RWPE2 (cell line): ENCODE measurements at regions not wholly inside any gene's neighbourhood (a gene's known extent, or its start where the extent isn't known, plus 50 kb on each side); places are given as distances from the start of the nearest gene placed in this dataset.

Experiments
- ATAC-seq: fragments of 200-7000 bp; cut with Tn5 transposase; 3 replicates; pipeline ENCODE4 v1.9.1; 2021; ENCODE audit warnings: low read depth
- DNase-seq: peaks from one replicate; pipeline ENCODE4 v3.0.0-alpha.2; 2020; ENCODE audit warnings: low spot score
- H3K27ac ChIP-seq: fragments of 450-650 bp; 2 replicates; pipeline ENCODE4 v1.5.1; 2017; ENCODE audit warnings: mild to moderate bottlenecking; ENCODE audit not compliant: poor library complexity, severe bottlenecking
- H3K27me3 ChIP-seq: fragments of 250-450 bp; sonication (Bioruptor Pico); 2 replicates; pipeline ENCODE4 v1.5.1; 2021; ENCODE audit warnings: mild to moderate bottlenecking, moderate library complexity; ENCODE audit not compliant: insufficient read depth, poor library complexity, severe bottlenecking
- H3K36me3 ChIP-seq: fragments of 250-450 bp; sonication (Bioruptor Pico); 2 replicates; pipeline ENCODE4 v1.5.1; 2020; ENCODE audit warnings: low read depth, mild to moderate bottlenecking, moderate library complexity
- H3K4me1 ChIP-seq: fragments of 250-450 bp; sonication (Bioruptor Pico); 2 replicates; pipeline ENCODE4 v1.5.1; 2021; ENCODE audit warnings: mild to moderate bottlenecking, moderate library complexity; ENCODE audit not compliant: insufficient read depth, poor library complexity, severe bottlenecking
- H3K4me3 ChIP-seq: fragments of 250-450 bp; sonication (Bioruptor Pico); 2 replicates; pipeline ENCODE4 v1.5.1; 2021; ENCODE audit warnings: mild to moderate bottlenecking, moderate library complexity; ENCODE audit not compliant: severe bottlenecking
- H3K9me3 ChIP-seq: fragments of 250-450 bp; sonication (Bioruptor Pico); 2 replicates; pipeline ENCODE4 v1.5.1; 2021; ENCODE audit warnings: mild to moderate bottlenecking, moderate library complexity; ENCODE audit not compliant: severe bottlenecking
- TF ChIP-seq, protein P1 (sequence below): fragments of 450-650 bp; IDR thresholded peaks from one replicate; pipeline ENCODE4 v1.5.1; 2017; ENCODE audit warnings: mild to moderate bottlenecking, moderate library complexity; ENCODE audit not compliant: poor library complexity, severe bottlenecking

DNA sequence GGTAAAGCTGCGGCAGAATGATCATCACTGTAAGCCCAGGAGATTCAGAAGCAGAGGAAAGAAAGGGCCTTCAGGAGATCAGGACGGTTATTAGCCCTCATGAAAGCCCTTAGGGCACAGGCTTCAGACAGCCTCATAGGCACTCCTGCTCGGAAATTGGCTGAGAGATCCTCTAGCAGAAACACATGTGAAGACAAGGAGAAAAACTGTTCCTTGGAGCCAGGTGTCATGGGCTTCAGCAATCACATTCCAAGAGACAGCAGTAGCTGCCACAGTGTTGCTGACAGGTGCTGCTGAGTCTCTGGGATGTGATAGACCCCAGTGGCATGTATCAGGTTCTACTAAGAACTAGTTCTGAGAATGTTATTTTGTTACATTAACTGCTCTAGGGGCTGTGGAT is 88.8 kb upstream of the DYRK2 start:
- ATAC-seq (no peak), DNase-seq (no peak)
- TF ChIP-seq, protein P1, sequence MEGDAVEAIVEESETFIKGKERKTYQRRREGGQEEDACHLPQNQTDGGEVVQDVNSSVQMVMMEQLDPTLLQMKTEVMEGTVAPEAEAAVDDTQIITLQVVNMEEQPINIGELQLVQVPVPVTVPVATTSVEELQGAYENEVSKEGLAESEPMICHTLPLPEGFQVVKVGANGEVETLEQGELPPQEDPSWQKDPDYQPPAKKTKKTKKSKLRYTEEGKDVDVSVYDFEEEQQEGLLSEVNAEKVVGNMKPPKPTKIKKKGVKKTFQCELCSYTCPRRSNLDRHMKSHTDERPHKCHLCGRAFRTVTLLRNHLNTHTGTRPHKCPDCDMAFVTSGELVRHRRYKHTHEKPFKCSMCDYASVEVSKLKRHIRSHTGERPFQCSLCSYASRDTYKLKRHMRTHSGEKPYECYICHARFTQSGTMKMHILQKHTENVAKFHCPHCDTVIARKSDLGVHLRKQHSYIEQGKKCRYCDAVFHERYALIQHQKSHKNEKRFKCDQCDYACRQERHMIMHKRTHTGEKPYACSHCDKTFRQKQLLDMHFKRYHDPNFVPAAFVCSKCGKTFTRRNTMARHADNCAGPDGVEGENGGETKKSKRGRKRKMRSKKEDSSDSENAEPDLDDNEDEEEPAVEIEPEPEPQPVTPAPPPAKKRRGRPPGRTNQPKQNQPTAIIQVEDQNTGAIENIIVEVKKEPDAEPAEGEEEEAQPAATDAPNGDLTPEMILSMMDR: no peak
- H3K27ac ChIP-seq: no peak overlapping the region
- H3K9me3 ChIP-seq: peaks cover 6% of the 10 kb centered on the region
- no peaks in the 10 kb centered on the region for H3K27me3 ChIP-seq
- no peaks in the 10 kb centered on the region for H3K4me1 ChIP-seq
- H3K4me3 ChIP-seq: no peak overlapping the region
- no peaks in the 10 kb centered on the region for H3K36me3 ChIP-seq

DNA sequence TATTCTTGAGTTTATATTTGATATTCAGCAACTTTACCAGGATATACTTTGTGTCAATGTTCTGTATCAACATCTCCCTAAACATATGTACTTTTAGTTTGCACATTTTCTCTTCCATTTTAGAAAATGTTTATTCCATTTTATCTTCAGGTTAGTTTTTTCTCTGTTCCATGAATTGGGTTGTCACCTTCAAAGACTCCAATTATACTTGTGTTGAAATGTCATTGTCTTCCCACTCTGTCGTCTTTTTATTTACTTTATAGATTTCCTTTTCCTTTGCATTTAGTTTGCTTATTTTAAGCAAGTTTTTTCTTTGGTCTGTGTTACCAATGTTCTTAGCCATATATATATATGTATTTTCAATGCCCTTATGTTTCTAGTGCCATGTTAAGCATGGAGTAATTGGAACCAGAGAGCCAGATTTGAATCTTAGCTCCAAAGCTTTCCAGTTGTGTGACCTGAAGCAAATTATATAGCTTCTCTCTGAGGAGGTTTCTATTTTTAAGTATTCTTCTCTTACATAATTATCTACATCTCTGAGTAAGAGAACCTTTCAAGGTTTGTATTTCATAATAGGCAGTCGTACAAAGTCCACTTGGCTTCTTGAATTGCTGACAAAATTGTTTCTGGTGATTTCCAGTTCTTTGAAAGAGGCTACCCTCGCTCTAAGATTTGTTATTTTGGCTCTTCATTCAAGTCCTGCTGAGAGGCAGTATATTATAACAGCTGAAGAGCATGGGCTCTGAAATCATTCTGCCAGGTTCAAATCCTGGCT is 85.8 kb upstream of the DYRK2 start:
- H3K4me3 ChIP-seq: no peak overlapping the region
- H3K36me3 ChIP-seq: no peaks in the 10 kb centered on the region
- no peak for DNase-seq
- no peaks in the 10 kb centered on the region for H3K27me3 ChIP-seq
- H3K9me3 ChIP-seq: peaks cover 6% of the 10 kb centered on the region
- no peak overlapping the region for H3K27ac ChIP-seq
- no peak for ATAC-seq
- TF ChIP-seq, protein P1: no peak
- no peaks in the 10 kb centered on the region for H3K4me1 ChIP-seq

DNA sequence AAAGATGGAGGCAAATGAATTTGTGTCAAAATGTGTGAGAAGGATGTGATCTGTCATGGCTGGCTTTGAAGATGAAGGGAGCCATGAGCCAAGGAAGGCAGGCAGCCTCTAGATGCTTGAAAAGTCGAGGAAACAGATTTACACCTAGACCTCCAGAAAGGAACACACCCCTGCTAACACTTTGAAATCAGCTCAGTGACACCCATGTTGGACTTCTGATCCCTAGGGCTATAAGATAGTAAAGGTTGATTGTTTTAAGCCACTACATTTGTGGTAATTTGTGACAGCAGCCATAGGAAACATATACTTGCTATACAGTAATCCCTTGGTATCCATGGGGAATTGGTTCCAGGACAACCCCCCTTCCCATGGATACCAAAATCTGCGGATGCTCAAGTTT is 80.5 kb upstream of the DYRK2 start:
- Histone ChIP-seq H3K4me3 (no peak overlapping the region), H3K9me3 (no peaks in the 10 kb centered on the region), H3K27ac (no peak overlapping the region), H3K4me1 (no peaks in the 10 kb centered on the region), H3K36me3 (no peaks in the 10 kb centered on the region), H3K27me3 (no peaks in the 10 kb centered on the region)
- TF ChIP-seq, protein P1: no peak
- ATAC-seq (no peak), DNase-seq (no peak)

DNA sequence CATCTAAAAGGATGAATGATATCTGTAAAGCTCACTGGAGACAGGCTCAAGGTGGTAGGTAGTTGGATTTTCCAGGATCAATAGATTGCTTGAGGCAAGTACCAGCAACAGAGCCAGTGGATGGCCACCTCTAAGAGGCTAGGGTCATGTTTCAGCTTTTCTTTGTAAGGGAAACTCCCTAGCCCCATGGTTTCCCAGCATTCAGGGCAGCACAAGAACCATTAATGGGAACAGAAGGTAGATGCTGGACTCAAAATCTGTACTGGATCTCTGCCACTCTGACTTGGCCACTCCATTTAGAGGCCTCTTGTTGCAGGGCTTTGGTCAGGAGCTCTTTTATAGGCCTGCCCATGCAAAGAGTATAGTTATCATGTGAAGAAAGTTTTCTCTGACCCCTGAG is 76.1 kb upstream of the DYRK2 start:
- Histone ChIP-seq H3K9me3 (no peaks in the 10 kb centered on the region), H3K4me3 (no peak overlapping the region), H3K27ac (no peak overlapping the region), H3K4me1 (no peaks in the 10 kb centered on the region), H3K27me3 (no peaks in the 10 kb centered on the region), H3K36me3 (no peaks in the 10 kb centered on the region)
- ATAC-seq (no peak), DNase-seq (no peak)
- TF ChIP-seq, protein P1: no peak

DNA sequence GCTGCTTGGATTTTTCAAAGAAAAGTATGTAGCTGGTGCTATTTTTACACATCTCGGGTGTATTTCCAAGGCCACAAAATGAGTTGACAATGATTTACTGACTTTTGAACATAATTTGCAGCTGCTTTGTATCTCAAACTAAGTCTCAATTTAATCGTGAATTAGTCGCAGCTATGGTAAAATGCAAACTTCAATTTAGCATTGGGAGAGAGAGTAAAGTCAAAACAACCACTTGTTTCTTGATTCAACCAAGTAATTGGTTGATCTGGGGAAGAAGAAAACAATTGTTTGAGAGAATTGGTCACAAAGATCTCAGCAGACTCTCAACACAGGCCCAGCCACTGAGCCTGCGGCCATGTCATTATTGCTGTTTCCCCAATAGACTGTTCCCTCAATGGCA is 75.0 kb upstream of the DYRK2 start:
- DNase-seq (no peak), ATAC-seq (no peak)
- Histone ChIP-seq H3K4me3 (no peak overlapping the region), H3K36me3 (no peaks in the 10 kb centered on the region), H3K27ac (no peak overlapping the region), H3K27me3 (no peaks in the 10 kb centered on the region), H3K4me1 (no peaks in the 10 kb centered on the region), H3K9me3 (no peaks in the 10 kb centered on the region)
- TF ChIP-seq, protein P1: no peak
